ENCODE measurements at regions not wholly inside any gene's neighbourhood (a gene's known extent, or its start where the extent isn't known, plus 50 kb on each side); places are given as distances from the start of the nearest gene placed in this dataset.

DNA sequence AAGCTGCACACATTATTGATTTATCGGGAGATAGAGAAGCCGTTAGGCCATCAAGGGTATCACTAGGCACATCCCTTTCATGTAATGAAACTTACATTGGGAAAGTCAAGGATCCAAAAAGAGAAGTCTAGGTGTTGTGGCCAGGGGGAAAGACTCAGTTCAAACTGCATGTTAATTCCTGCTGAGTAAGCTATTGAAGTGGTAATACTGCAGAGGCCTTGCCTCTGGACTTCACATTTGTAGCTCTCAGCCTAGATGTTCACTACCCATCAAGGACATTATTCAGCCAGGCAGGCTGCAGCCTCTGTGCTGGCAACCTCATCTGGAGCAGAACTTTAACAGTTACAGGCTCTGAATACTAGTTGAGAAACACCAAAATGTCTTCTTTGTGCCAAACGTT, 2094.5 kb upstream of the AGA start:
- no peak for TF ChIP-seq CTCF (IDR thresholded peaks at IDR 0.05)
- no peak for TF ChIP-seq POLR2AphosphoS5 (IDR thresholded peaks at IDR 0.05; ENCODE audit: insufficient read depth in 1 of 2, low read depth in 1 of 2)
- TF ChIP-seq POLR2A (IDR thresholded peaks at IDR 0.05), result no peak

Measured in vagina (tissue), 2 donors.